K562 (cell line): ENCODE measurements at regions not wholly inside any gene's neighbourhood (a gene's known extent, or its start where the extent isn't known, plus 50 kb on each side); places are given as distances from the start of the nearest gene placed in this dataset.

ENCODE experiments used
- ATAC-seq: fragments of 200-7000 bp; cut with Tn5 transposase; 3 replicates; pipeline ENCODE4 v1.9.1; 2020; ENCODE audit warnings: moderate library complexity
- BruUV-seq: library from RNA; stranded (reverse); fragments of 400-500 nt; replicated peaks from 2 replicates; lab custom pipeline; 2021; lab: Mats Ljungman, UMichigan
- CTCF ChIA-PET: fragments of 300-600 bp; formaldehyde crosslinking; extraction: SDS; loops from one replicate; lab custom pipeline; 2021; ENCODE audit warnings: low intra/inter-chr PET ratio; lab: Yijun Ruan, JAX
- POLR2A ChIA-PET: fragments of 300-600, 350-650 bp; sonication (Branson Sonifier 250); formaldehyde crosslinking; extraction: SDS; loops from one replicate; lab custom pipeline; 2021; ENCODE audit warnings: antibody characterized with exemption, inconsistent platforms; lab: Yijun Ruan, JAX
- DNase-seq, 4 experiments: peaks; one replicate each; pipeline versions ENCODE4 v3.0.0 to v3.0.0-alpha.2; 2011 to 2018; ENCODE audit warnings: low spot score in 3 of 4, mixed read lengths in 3 of 4; ENCODE audit errors: extremely low read depth in 1 of 4
- FAIRE-seq: peaks from 2 replicates; lab custom pipeline; 2011; peaks lifted over from hg19 to GRCh38; lab: Jason Lieb, UNC
- H2AFZ ChIP-seq: 2 replicates; pipeline ENCODE4 v1.6.0; 2011; ENCODE audit warnings: low read depth, low read length, control low read depth, inconsistent platforms
- H3K27ac ChIP-seq: fragments of 200-600 bp; 3 replicates; pipeline ENCODE4 v1.8.0; 2011; ENCODE audit warnings: low read depth, mild to moderate bottlenecking, control low read depth, inconsistent platforms, low read length, moderate library complexity, mixed read lengths; ENCODE audit errors: extremely low read depth
- H3K27me3 ChIP-seq, 2 experiments: fragments of 300-600 bp in 1 of 2; 2 replicates in 1 of 2; 3 replicates in 1 of 2; pipeline versions ENCODE4 v1.6.0 to v1.8.0; 2011; ENCODE audit warnings: inconsistent platforms in 2 of 2, low read length in 2 of 2, mild to moderate bottlenecking in 1 of 2, mixed read lengths in 1 of 2, moderate library complexity in 1 of 2; ENCODE audit not compliant: control insufficient read depth in 2 of 2, insufficient read depth in 2 of 2
- H3K36me3 ChIP-seq: fragments of 300-600 bp; 3 replicates; pipeline ENCODE4 v1.8.0; 2011; ENCODE audit warnings: mild to moderate bottlenecking, low read length, inconsistent platforms; ENCODE audit not compliant: control insufficient read depth, insufficient read depth
- H3K4me1 ChIP-seq, 2 experiments: fragments of 200-600 bp in 1 of 2; replicated peaks in 1 of 2; 2 replicates in 1 of 2; 3 replicates in 1 of 2; pipeline versions ENCODE4 v1.5.1 to v1.8.0; 2011; ENCODE audit warnings: inconsistent platforms in 2 of 2, low read length in 2 of 2, mild to moderate bottlenecking in 1 of 2, mixed read lengths in 1 of 2, moderate library complexity in 1 of 2; ENCODE audit not compliant: control insufficient read depth in 2 of 2, insufficient read depth in 2 of 2
- H3K4me2 ChIP-seq: 2 replicates; pipeline ENCODE4 v1.6.1; 2011; ENCODE audit warnings: low read length, control low read depth, inconsistent platforms, mixed read lengths; ENCODE audit not compliant: insufficient read depth
- H3K4me3 ChIP-seq: fragments of 200-600 bp; sonication (generic), shearing (Covaris generic); 2 replicates; pipeline ENCODE4 v1.5.1; 2016; ENCODE audit warnings: control low read depth, inconsistent platforms
- H3K79me2 ChIP-seq: fragments of 200-600 bp; 3 replicates; pipeline ENCODE4 v1.8.0; 2011; ENCODE audit warnings: low read length, inconsistent platforms; ENCODE audit not compliant: control insufficient read depth, insufficient read depth
- H3K9ac ChIP-seq, 2 experiments: 2 replicates each; pipeline versions ENCODE4 v1.6.0 to v1.6.1; 2011; ENCODE audit warnings: low read depth in 2 of 2, low read length in 2 of 2, control low read depth in 1 of 2, inconsistent platforms in 1 of 2, mild to moderate bottlenecking in 1 of 2, mixed read lengths in 1 of 2; ENCODE audit not compliant: insufficient read depth in 1 of 2
- H3K9me1 ChIP-seq: one replicate; pipeline ENCODE4 v1.6.0; 2011; ENCODE audit warnings: inconsistent platforms, mild to moderate bottlenecking, low read length, moderate library complexity; ENCODE audit not compliant: control insufficient read depth, insufficient read depth
- H3K9me3 ChIP-seq: replicated peaks from 2 replicates; pipeline ENCODE4 v1.5.1; 2011; ENCODE audit warnings: low read depth, low read length, inconsistent platforms; ENCODE audit not compliant: control insufficient read depth, insufficient read depth
- H4K20me1 ChIP-seq: replicated peaks from 2 replicates; pipeline ENCODE4 v1.6.1; 2011; ENCODE audit warnings: low read length, inconsistent platforms, mixed read lengths; ENCODE audit not compliant: control insufficient read depth, insufficient read depth
- GABPA ChIP-seq: fragments of 200-800 bp; sonication (Bioruptor generic); conservative IDR thresholded peaks from 2 replicates; pipeline ENCODE4 v1.6.1; 2016; ENCODE audit warnings: low read depth, missing genetic modification characterization, missing compliant biosample characterization
- JUND ChIP-seq, 2 experiments: IDR thresholded peaks; 2 replicates in 1 of 2; 3 replicates in 1 of 2; pipeline ENCODE4 v1.6.1; 2011; ENCODE audit warnings: borderline replicate concordance in 2 of 2, low read depth in 2 of 2, low read length in 2 of 2, improper control_type of control experiment in 1 of 2, missing biosample characterization in 1 of 2, missing genetic modification characterization in 1 of 2, missing genetic modification reagents in 1 of 2
- MAFK ChIP-seq: IDR thresholded peaks from 2 replicates; pipeline ENCODE4 v1.6.1; 2011; ENCODE audit warnings: low read length, improper control_type of control experiment
- NCOA6 ChIP-seq: fragments of 450-650 bp; IDR thresholded peaks from 2 replicates; pipeline ENCODE4 v1.6.1; 2017; ENCODE audit warnings: mild to moderate bottlenecking
- NR1H2 ChIP-seq: sonication (generic); formaldehyde crosslinking; IDR thresholded peaks from 2 replicates; pipeline ENCODE4 v1.4.0; 2020; ENCODE audit warnings: mild to moderate bottlenecking, missing genetic modification reagents
- POLR3A ChIP-seq: IDR thresholded peaks from 2 replicates; pipeline ENCODE4 v1.6.1; 2011; ENCODE audit warnings: borderline replicate concordance, mild to moderate bottlenecking, moderate library complexity; ENCODE audit not compliant: insufficient read length, insufficient read depth; ENCODE audit errors: extremely low read depth
- RBBP5 ChIP-seq: fragments of 200-600 bp; sonication (generic); IDR thresholded peaks from 2 replicates; pipeline ENCODE4 v1.6.1; 2012; ENCODE audit warnings: borderline replicate concordance, mild to moderate bottlenecking, low read length, control low read depth, inconsistent platforms; ENCODE audit not compliant: insufficient read depth, poor library complexity, severe bottlenecking
- SMAD3 ChIP-seq: fragments of 450-650 bp; formaldehyde crosslinking; conservative IDR thresholded peaks from 2 replicates; pipeline ENCODE4 v1.4.0; 2020; ENCODE audit warnings: mild to moderate bottlenecking
- SMARCA5 ChIP-seq: fragments of 450-650 bp; IDR thresholded peaks from 2 replicates; pipeline ENCODE4 v1.6.1; 2016
- SOX6 ChIP-seq: fragments of 450-650 bp; IDR thresholded peaks from 2 replicates; pipeline ENCODE4 v1.6.1; 2014; ENCODE audit warnings: mild to moderate bottlenecking
- SREBF1 ChIP-seq: fragments of 150-350 bp; IDR thresholded peaks from 2 replicates; pipeline ENCODE4 v1.6.1; 2014; ENCODE audit warnings: antibody characterized with exemption, low read depth, low read length, borderline replicate concordance
- TEAD2 ChIP-seq: fragments of 450-650 bp; IDR thresholded peaks from 2 replicates; pipeline ENCODE4 v1.6.1; 2016; ENCODE audit warnings: missing genetic modification characterization, control low read depth, missing compliant biosample characterization
- TRIM28 ChIP-seq: fragments of 450-650 bp; IDR thresholded peaks from 2 replicates; pipeline ENCODE4 v1.6.1; 2017
- ZNF12 ChIP-seq: sonication (generic); formaldehyde crosslinking; IDR thresholded peaks from 2 replicates; pipeline ENCODE4 v1.4.0; 2020; ENCODE audit warnings: mild to moderate bottlenecking, missing genetic modification reagents
- ZNF121 ChIP-seq: sonication (generic); formaldehyde crosslinking; conservative IDR thresholded peaks from 2 replicates; pipeline ENCODE4 v1.8.0; 2022; ENCODE audit warnings: missing genetic modification reagents
- ZNF134 ChIP-seq: fragments of 250-450 bp; sonication (Bioruptor Pico); conservative IDR thresholded peaks from 2 replicates; pipeline ENCODE4 v1.4.0; 2020
- ZNF311 ChIP-seq: fragments of 250-450 bp; sonication (Bioruptor Pico); IDR thresholded peaks from 2 replicates; pipeline ENCODE4 v1.4.0; 2020; ENCODE audit warnings: mild to moderate bottlenecking, moderate library complexity
- ZNF766 ChIP-seq: fragments of 200-800 bp; sonication (Bioruptor generic); conservative IDR thresholded peaks from 2 replicates; pipeline ENCODE4 v1.6.1; 2016; ENCODE audit warnings: missing genetic modification characterization, missing compliant biosample characterization
- WGBS: fragments of 100-300 bp; shearing (Covaris generic); methylation state at CpG from one replicate; pipeline ENCODE4 v1.1.6; 2016; ENCODE audit warnings: low coverage, mixed read lengths; ENCODE audit not compliant: insufficient coverage; ENCODE audit errors: missing lambda C conversion rate; 5-methylcytosine and 5-hydroxymethylcytosine counted together
- in situ Hi-C: fragments of 300-500 bp; cut with MboI; formaldehyde crosslinking; loops from 4 replicates; pipeline ENCODE4 v1.15.0; 2018; ENCODE audit warnings: inconsistent platforms, mixed read lengths
- intact Hi-C: fragments of 100-400 bp; cut with micrococcal nuclease; formaldehyde crosslinking; loops from 2 replicates; pipeline ENCODE4 v1.14.2; 2022
- TF ChIP-seq, protein P1 (sequence below): IDR thresholded peaks from 3 replicates; pipeline ENCODE4 v1.6.1; 2011; ENCODE audit warnings: borderline replicate concordance, mild to moderate bottlenecking; ENCODE audit not compliant: insufficient read length, insufficient read depth
- TF ChIP-seq, protein P2 (sequence below): sonication (generic); formaldehyde crosslinking; IDR thresholded peaks from 2 replicates; pipeline ENCODE4 v1.8.0; 2022; ENCODE audit warnings: missing genetic modification reagents, mild to moderate bottlenecking, moderate library complexity, borderline replicate concordance

DNA sequence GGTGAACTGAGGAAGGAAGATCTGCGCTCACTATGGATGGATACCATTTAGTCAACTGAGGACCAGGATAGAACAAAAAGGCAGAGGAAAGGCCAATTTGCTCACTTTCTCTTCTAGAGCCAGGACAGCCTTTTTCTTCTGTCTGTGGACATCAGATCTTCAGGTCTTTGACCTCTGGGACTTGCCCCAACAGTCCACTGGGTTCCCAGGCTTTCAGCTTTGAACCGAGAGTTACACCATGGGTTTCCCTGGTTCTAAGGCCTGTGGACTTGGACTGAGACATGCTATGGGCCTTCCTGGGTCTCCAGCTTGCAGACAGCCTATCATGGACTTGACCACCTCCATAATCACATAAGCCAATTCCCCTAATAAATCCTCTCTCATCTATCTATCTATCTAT lies 232.0 kb downstream of the IPO8 start (continued):
- TF ChIP-seq SOX6 (no peak), SMAD3 (no peak), NR1H2 (CRISPR knock-in tag) (no peak)

DNA sequence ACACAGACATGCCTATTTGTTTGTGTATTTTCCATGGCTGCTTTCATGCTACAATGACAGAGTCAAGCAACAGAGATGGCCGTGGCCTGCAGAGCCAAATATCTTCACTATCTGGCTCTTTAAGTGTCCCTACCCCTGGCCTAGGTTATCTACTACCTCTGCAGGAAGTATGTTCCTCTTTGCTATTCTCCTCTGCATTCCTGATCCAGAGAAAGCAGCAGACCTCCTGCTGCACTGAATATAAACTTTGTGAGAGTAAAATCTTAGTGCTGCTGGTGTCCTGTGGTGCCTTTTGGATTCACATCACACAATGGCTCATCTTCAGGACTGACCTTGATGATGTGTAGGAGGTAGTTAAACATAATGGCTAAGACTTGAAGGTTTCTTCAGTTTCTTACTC lies 233.4 kb downstream of the IPO8 start:
- FAIRE-seq = no peak
- CTCF ChIA-PET = no interaction called here

More for the DNA sequence above, 233.4 kb downstream of the IPO8 start:
- TF ChIP-seq POLR3A (no peak), SREBF1 (no peak), NCOA6 (no peak), MAFK (no peak), GABPA (no peak), TRIM28 (no peak), ZNF766 (CRISPR knock-in tag) (no peak), SMARCA5 (no peak), ZNF134 (CRISPR knock-in tag) (no peak), ZNF12 (no peak), TEAD2 (tag) (no peak), ZNF121 (no peak), JUND (IDR thresholded peaks at IDR 0.05; ENCODE audit: borderline replicate concordance, low read depth, low read length) (no peak), JUND (tag; IDR thresholded peaks at IDR 0.05; ENCODE audit: borderline replicate concordance, low read depth, low read length) (no peak), ZNF311 (CRISPR knock-in tag) (no peak), RBBP5 (no peak)
- TF ChIP-seq, protein P1, sequence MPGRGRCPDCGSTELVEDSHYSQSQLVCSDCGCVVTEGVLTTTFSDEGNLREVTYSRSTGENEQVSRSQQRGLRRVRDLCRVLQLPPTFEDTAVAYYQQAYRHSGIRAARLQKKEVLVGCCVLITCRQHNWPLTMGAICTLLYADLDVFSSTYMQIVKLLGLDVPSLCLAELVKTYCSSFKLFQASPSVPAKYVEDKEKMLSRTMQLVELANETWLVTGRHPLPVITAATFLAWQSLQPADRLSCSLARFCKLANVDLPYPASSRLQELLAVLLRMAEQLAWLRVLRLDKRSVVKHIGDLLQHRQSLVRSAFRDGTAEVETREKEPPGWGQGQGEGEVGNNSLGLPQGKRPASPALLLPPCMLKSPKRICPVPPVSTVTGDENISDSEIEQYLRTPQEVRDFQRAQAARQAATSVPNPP = no peak
- TF ChIP-seq, protein P2, sequence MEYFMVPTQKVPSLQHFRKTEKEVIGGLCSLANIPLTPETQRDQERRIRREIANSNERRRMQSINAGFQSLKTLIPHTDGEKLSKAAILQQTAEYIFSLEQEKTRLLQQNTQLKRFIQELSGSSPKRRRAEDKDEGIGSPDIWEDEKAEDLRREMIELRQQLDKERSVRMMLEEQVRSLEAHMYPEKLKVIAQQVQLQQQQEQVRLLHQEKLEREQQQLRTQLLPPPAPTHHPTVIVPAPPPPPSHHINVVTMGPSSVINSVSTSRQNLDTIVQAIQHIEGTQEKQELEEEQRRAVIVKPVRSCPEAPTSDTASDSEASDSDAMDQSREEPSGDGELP (CRISPR knock-in tag) = no peak
- POLR2A ChIA-PET = no interaction called here
- H3K9me1 ChIP-seq = no peaks in the 10 kb centered on the region
- no peak overlapping the region for H3K27ac ChIP-seq
- no peak overlapping the region for H3K4me3 ChIP-seq
- peaks cover 0 to 4% of the 10 kb centered on the region in 2 experiments; a peak in 2 of 5 replicates for H3K4me1 ChIP-seq
- intact Hi-C loops (no loop called here), in situ Hi-C loops (no loop called here)
- no peak overlapping the region for H3K4me2 ChIP-seq
- H3K27me3 ChIP-seq = peaks cover 0 to 4% of the 10 kb centered on the region in 2 experiments; a peak in 1 of 5 replicates
- no peak overlapping the region for H3K9ac ChIP-seq
- no peak for DNase-seq
- no TSS peak for BruUV-seq
- no peaks in the 10 kb centered on the region for H4K20me1 ChIP-seq
- WGBS = 0% methylated on average over 1 of the region's 1 CpG
- ATAC-seq = no peak
- H3K79me2 ChIP-seq = no peaks in the 10 kb centered on the region
- H2AFZ ChIP-seq = no peak overlapping the region
- H3K36me3 ChIP-seq = no peaks in the 10 kb centered on the region
- no peaks in the 10 kb centered on the region for H3K9me3 ChIP-seq
